ENCODE measurements at regions not wholly inside any gene's neighbourhood (a gene's known extent, or its start where the extent isn't known, plus 50 kb on each side); places are given as distances from the start of the nearest gene placed in this dataset.
"Not testable (repeated sequence)": the region's sequence is repeated elsewhere in the genome, so short reads cannot be mapped to it uniquely, and the experiment has no call there.

DNA sequence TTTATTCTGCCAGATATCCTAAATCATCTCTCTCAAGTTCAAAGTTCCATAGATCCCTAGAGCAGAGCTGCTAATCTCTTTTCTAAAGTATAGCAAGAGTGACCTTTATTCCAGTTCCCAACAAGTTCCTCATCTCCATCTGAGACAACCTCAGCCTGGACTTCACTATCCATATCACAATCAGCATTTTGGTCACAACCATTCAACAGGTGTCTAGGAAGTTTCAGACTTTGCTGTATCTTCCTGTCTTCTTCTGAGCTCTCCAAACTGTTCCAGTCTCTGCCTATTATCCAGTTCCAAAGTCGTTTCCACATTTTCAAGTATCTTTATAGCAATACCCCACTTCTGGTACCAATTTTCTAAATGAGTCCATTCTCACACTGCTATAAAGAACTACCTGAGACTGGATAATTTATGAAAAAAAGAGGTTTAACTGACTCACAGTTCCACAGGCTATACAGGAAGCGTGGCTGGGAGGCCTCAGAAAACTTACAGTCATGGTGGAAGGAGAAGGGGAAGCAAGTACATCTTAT, 148.7 kb upstream of the FNDC3A start:
- H3K9ac ChIP-seq; H3K4me2 ChIP-seq; H3K9me2 ChIP-seq; H3K79me2 ChIP-seq (ENCODE audit: insufficient read depth); H3K36me3 ChIP-seq (replicated peaks in 1 of 2; ENCODE audit: control insufficient read depth in 1 of 2, insufficient read depth in 2 of 2, low read length in 1 of 2); H3K9me3 ChIP-seq; H3K27me3 ChIP-seq (ENCODE audit: insufficient read depth); H3K27ac ChIP-seq (ENCODE audit: low read depth in 2 of 2, low read length in 1 of 2); H3K4me3 ChIP-seq (ENCODE audit: low read depth in 2 of 2, low read length in 1 of 2); H3F3A ChIP-seq (replicated peaks; ENCODE audit: insufficient read depth); H3K4me1 ChIP-seq (ENCODE audit: control insufficient read depth in 1 of 2, insufficient read depth in 2 of 2, low read depth in 1 of 2, low read length in 1 of 2); POLR2A ChIA-PET; DNase-seq; CTCF ChIA-PET; H2AFZ ChIP-seq (ENCODE audit: low read depth); H4K20me1 ChIP-seq (ENCODE audit: insufficient read depth): not testable (repeated sequence)
- WGBS (ENCODE audit: low lambda C conversion rate) = 6% methylated on average over 2 of the region's 2 CpGs

DNA sequence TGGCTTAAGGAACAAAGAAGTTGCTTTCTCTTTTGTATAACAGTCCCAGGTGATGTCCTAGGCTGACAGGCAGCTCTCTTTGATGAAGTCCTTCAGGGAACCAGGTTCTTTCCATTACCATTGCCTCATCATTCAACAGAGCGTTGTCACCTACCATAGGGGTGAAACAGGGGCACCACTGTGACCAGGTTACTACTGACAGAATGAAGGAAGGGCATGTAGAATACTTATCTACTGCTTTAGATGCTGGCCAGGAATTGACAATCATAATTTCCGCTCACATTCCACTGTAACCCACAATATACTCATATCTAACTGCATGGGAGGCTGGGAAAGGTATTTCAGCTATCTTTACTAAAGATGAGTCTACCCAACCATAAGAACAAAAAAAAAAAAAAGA, 148.0 kb upstream of the FNDC3A start:
- H3K27me3 ChIP-seq (ENCODE audit: insufficient read depth) = no peaks in the 10 kb centered on the region
- TF ChIP-seq NRF1 (IDR thresholded peaks at IDR 0.05; ENCODE audit: low read depth, low read length) (no peak), IRF3 (IDR thresholded peaks at IDR 0.05; ENCODE audit: low read depth, low read length) (no peak), RXRA (IDR thresholded peaks at IDR 0.05; ENCODE audit: borderline replicate concordance, low read depth) (no peak), CHD2 (IDR thresholded peaks at IDR 0.05; ENCODE audit: low read length, partially characterized antibody) (no peak), EZH2phosphoT487 (IDR thresholded peaks at IDR 0.05; ENCODE audit: borderline replicate concordance, low read depth) (no peak), EP300 (IDR thresholded peaks at IDR 0.05; ENCODE audit: borderline replicate concordance in 1 of 2, low read depth in 1 of 2, low read length in 1 of 2) (no peak), POLR2AphosphoS5 (IDR thresholded peaks at IDR 0.05; ENCODE audit: low read depth, low read length) (no peak), TEAD4 (IDR thresholded peaks at IDR 0.05; ENCODE audit: borderline replicate concordance, insufficient read depth) (no peak), USF1 (IDR thresholded peaks at IDR 0.05; ENCODE audit: borderline replicate concordance, low read depth) (no peak), FOXJ3 (CRISPR knock-in tag; IDR thresholded peaks at IDR 0.05) (no peak)
- H3K4me3 ChIP-seq (ENCODE audit: low read depth in 2 of 2, low read length in 1 of 2) = no peak overlapping the region
- H3K4me1 ChIP-seq (ENCODE audit: control insufficient read depth in 1 of 2, insufficient read depth in 2 of 2, low read depth in 1 of 2, low read length in 1 of 2) = peaks cover 0 to 4% of the 10 kb centered on the region in 2 experiments; a peak in 2 of 4 replicates
- WGBS (ENCODE audit: low lambda C conversion rate) = 77% methylated on average over 2 of the region's 2 CpGs
- no peak for DNase-seq
- no peaks in the 10 kb centered on the region for H3K9me2 ChIP-seq
- H3K4me2 ChIP-seq = no peak overlapping the region
- no peak overlapping the region for H3K9ac ChIP-seq
- no peaks in the 10 kb centered on the region for H3K9me3 ChIP-seq
- no peak overlapping the region for H3K27ac ChIP-seq (ENCODE audit: low read depth in 2 of 2, low read length in 1 of 2)
- H4K20me1 ChIP-seq (ENCODE audit: insufficient read depth) = no peaks in the 10 kb centered on the region
- no peak overlapping the region for H2AFZ ChIP-seq (ENCODE audit: low read depth)
- POLR2A ChIA-PET = no interaction called here
- H3F3A ChIP-seq (replicated peaks; ENCODE audit: insufficient read depth) = no peaks in the 10 kb centered on the region
- H3K79me2 ChIP-seq (ENCODE audit: insufficient read depth) = no peaks in the 10 kb centered on the region
- H3K36me3 ChIP-seq (replicated peaks in 1 of 2; ENCODE audit: control insufficient read depth in 1 of 2, insufficient read depth in 2 of 2, low read length in 1 of 2) = no peaks in the 10 kb centered on the region
- CTCF ChIA-PET = no interaction called here
